Stomach (tissue), 8 donors: ENCODE measurements at regions not wholly inside any gene's neighbourhood (a gene's known extent, or its start where the extent isn't known, plus 50 kb on each side); places are given as distances from the start of the nearest gene placed in this dataset.

Experiments used
- DNase-seq, 2 donors: peaks; one replicate each; pipeline versions ENCODE4 v3.0.0 to v3.0.0-alpha.2; 2013 to 2019
- H3K27ac ChIP-seq, 5 donors: fragments of 200-600 bp in 4 of 5; sonication (generic) in 4 of 5; one replicate each; pipeline ENCODE4 v1.5.1; 2013 to 2019; ENCODE audit warnings: mild to moderate bottlenecking in 1 of 5, moderate library complexity in 1 of 5
- H3K27me3 ChIP-seq, 3 donors: fragments of 200-600 bp; sonication (generic); one replicate each; pipeline ENCODE4 v1.5.1; 2017 to 2019; ENCODE audit warnings: mixed run types in 1 of 3
- H3K36me3 ChIP-seq, 4 donors: fragments of 200-600 bp; sonication (generic); 1 replicate in 3 of 4; 2 replicates in 1 of 4; pipeline ENCODE4 v1.5.1; 2016 to 2019
- H3K4me1 ChIP-seq, 4 donors: fragments of 200-600 bp; sonication (generic); one replicate each; pipeline ENCODE4 v1.5.1; 2016 to 2019
- H3K4me3 ChIP-seq, 4 donors: fragments of 200-600 bp; sonication (generic) in 3 of 4; one replicate each; pipeline ENCODE4 v1.5.1; 2016 to 2019; ENCODE audit warnings: mild to moderate bottlenecking in 1 of 4
- H3K9me3 ChIP-seq, 4 donors: fragments of 200-600 bp; sonication (generic); one replicate each; pipeline ENCODE4 v1.5.1; 2016 to 2019
- EP300 ChIP-seq: sonication (generic); formaldehyde crosslinking; IDR thresholded peaks from one replicate; pipeline ENCODE4 v1.6.1; 2017; ENCODE audit warnings: antibody characterized with exemption
- POLR2A ChIP-seq, 4 donors: fragments of 450-650 bp; IDR thresholded peaks; one replicate each; pipeline ENCODE4 v1.6.1; 2016; ENCODE audit warnings: antibody characterized with exemption in 4 of 4, control low read depth in 2 of 4, mild to moderate bottlenecking in 1 of 4, moderate library complexity in 1 of 4
- POLR2AphosphoS5 ChIP-seq, 3 donors: sonication (generic); formaldehyde crosslinking; IDR thresholded peaks; one replicate each; pipeline ENCODE4 v1.6.1; 2016; ENCODE audit warnings: antibody characterized with exemption in 3 of 3
- WGBS, 5 donors: extraction: QIAGEN DNeasy Blood & Tissue Kit in 3 of 5; methylation state at CpG; one replicate each; pipeline versions ENCODE4 v1.1.5 to v1.1.7; 2013 to 2018; 5-methylcytosine and 5-hydroxymethylcytosine counted together
- intact Hi-C: fragments of 100-400 bp; cut with DNase I; formaldehyde crosslinking; loops from one replicate; pipeline ENCODE4 v1.15.1; 2023; ENCODE audit warnings: low total_unique reads
- TF ChIP-seq, protein P1 (sequence below), 7 experiments: fragments of 450-650 bp in 4 of 7; fragments of 200-600 bp in 3 of 7; sonication (generic) in 3 of 7; IDR thresholded peaks; one replicate each; pipeline ENCODE4 v1.5.1; 2016 to 2019; ENCODE audit warnings: antibody characterized with exemption in 7 of 7, control low read depth in 2 of 7, mild to moderate bottlenecking in 1 of 7
- donor health status: healthy with polysubstance abuse.
- donor health status: Bipolar disorder and iron deficiency.
- donor health status: healthy.

- TF ChIP-seq EP300, result no peak
- TF ChIP-seq, protein P1, sequence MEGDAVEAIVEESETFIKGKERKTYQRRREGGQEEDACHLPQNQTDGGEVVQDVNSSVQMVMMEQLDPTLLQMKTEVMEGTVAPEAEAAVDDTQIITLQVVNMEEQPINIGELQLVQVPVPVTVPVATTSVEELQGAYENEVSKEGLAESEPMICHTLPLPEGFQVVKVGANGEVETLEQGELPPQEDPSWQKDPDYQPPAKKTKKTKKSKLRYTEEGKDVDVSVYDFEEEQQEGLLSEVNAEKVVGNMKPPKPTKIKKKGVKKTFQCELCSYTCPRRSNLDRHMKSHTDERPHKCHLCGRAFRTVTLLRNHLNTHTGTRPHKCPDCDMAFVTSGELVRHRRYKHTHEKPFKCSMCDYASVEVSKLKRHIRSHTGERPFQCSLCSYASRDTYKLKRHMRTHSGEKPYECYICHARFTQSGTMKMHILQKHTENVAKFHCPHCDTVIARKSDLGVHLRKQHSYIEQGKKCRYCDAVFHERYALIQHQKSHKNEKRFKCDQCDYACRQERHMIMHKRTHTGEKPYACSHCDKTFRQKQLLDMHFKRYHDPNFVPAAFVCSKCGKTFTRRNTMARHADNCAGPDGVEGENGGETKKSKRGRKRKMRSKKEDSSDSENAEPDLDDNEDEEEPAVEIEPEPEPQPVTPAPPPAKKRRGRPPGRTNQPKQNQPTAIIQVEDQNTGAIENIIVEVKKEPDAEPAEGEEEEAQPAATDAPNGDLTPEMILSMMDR (IDR thresholded peaks at IDR 0.05), result no peak
- no peak for TF ChIP-seq POLR2AphosphoS5 (IDR thresholded peaks at IDR 0.05)
- TF ChIP-seq POLR2A (IDR thresholded peaks at IDR 0.05), result no peak
- Histone ChIP-seq H3K4me1 (no peaks in the 10 kb centered on the region), H3K27ac (no peak overlapping the region), H3K4me3 (no peak overlapping the region), H3K27me3 (peaks cover 0 to 50% (median 23%) of the 10 kb centered on the region in 3 donors), H3K9me3 (no peaks in the 10 kb centered on the region), H3K36me3 (no peaks in the 10 kb centered on the region)
- intact Hi-C loops, result no loop called here
- DNase-seq, result no peak
Observed at GRCh38 chr10:117728087-117728486, 185.5 kb downstream of the EMX2 start.

DNA sequence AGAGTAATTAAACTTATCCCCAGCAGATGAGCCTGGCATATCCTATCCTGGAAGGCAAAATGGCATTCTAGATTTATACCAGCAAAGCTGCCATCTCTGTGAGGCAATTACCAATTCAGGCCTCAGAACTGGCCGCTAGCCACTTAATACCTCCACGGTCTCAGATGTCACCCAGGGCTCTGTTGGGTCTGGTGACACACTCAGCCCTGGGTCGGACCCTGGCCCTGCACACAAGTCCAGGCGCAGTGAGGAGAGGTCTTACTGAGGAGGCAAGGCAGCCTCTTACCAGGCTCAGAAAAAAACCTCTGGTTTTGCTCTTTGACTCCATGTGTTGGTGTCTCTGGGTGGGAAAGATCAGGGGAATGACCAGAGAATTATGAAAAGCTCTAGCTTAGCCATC is 186.6 kb downstream of the EMX2 start:
- intact Hi-C loops, result no loop called here
- 80 to 93% (median 85%) methylated on average over 4 of the region's 4 CpGs for WGBS, 5 donors
- H3K36me3 ChIP-seq, result no peaks in the 10 kb centered on the region
- H3K4me1 ChIP-seq, result no peaks in the 10 kb centered on the region
- H3K4me3 ChIP-seq, result no peak overlapping the region
- TF ChIP-seq POLR2A (IDR thresholded peaks at IDR 0.05), result no peak
- TF ChIP-seq EP300, result no peak
- TF ChIP-seq, protein P1 (IDR thresholded peaks at IDR 0.05), result no peak
- TF ChIP-seq POLR2AphosphoS5 (IDR thresholded peaks at IDR 0.05), result no peak
- peaks cover 0 to 60% (median 23%) of the 10 kb centered on the region in 3 donors for H3K27me3 ChIP-seq
- DNase-seq, result no peak
- no peaks in the 10 kb centered on the region for H3K9me3 ChIP-seq
- H3K27ac ChIP-seq, result no peak overlapping the region

DNA sequence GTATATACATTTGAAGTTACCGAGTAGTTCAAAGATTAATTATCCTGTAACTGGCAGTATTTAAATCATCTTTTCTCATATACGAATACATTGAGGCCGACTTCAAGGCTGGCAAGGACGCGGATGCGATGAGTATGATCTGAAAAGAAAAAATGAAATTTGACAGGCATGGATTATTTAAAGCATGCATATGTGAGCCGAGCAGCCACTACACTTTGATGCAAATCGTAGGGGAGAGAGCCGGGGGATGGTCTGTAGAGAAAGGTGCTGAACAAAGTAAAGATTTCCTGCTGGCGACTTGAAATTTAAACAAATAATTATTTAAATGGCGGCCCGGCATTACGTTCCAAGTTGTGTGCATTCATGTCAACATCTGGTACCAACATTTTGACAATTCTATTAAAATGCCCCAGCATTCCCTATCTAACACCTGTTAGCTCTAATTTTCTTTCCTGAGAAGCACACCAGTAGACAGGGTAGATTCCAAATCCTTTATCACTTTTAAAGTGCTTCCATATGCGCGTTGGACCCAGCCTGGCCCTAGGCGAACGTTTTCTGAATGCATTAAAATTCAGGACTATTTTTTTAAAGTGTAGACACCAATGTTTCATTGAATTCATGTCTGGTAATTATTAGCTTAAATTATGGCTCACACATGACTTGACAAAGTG is 188.7 kb downstream of the EMX2 start:
- intact Hi-C loops, result no loop called here
- Histone ChIP-seq H3K27me3 (peaks cover 7 to 77% (median 34%) of the 10 kb centered on the region in 3 donors), H3K4me1 (peaks cover 0 to 8% (median 0%) of the 10 kb centered on the region in 4 donors), H3K27ac (no peak overlapping the region), H3K36me3 (no peaks in the 10 kb centered on the region), H3K4me3 (no peak overlapping the region), H3K9me3 (no peaks in the 10 kb centered on the region)
- WGBS, 5 donors, result 56 to 67% (median 65%) methylated on average over 17 of the region's 17 CpGs
- DNase-seq, result no peak
- TF ChIP-seq POLR2AphosphoS5 (IDR thresholded peaks at IDR 0.05) (no peak), EP300 (no peak), POLR2A (IDR thresholded peaks at IDR 0.05) (no peak)
- TF ChIP-seq, protein P1 (IDR thresholded peaks at IDR 0.05), result no peak

GRCh38 chr10:117734731-117735405 is 192.3 kb downstream of the EMX2 start:
- WGBS, 5 donors, result 7 to 17% (median 8%) methylated on average over 20 to 48 of the region's 48 CpGs
- no peak for TF ChIP-seq POLR2A (IDR thresholded peaks at IDR 0.05)
- no peak for TF ChIP-seq EP300
- TF ChIP-seq POLR2AphosphoS5 (IDR thresholded peaks at IDR 0.05), result no peak
- TF ChIP-seq, protein P1 (IDR thresholded peaks at IDR 0.05), result no peak

More at GRCh38 chr10:117734731-117735405, 192.3 kb downstream of the EMX2 start:
- Histone ChIP-seq H3K36me3 (no peaks in the 10 kb centered on the region), H3K27ac (no peak overlapping the region), H3K27me3 (peaks cover 7 to 66% (median 30%) of the 10 kb centered on the region in 3 donors), H3K4me3 (no peak overlapping the region), H3K4me1 (peaks cover 0 to 8% (median 0%) of the 10 kb centered on the region in 4 donors), H3K9me3 (no peaks in the 10 kb centered on the region)
- intact Hi-C loops, result no loop called here
- DNase-seq, result peak in 1 of 2 donors; percentile 47
